Neuronal stem cell (in vitro differentiated cells): ENCODE measurements at regions not wholly inside any gene's neighbourhood (a gene's known extent, or its start where the extent isn't known, plus 50 kb on each side); places are given as distances from the start of the nearest gene placed in this dataset.

Source experiments
- DNase-seq: peaks from one replicate; pipeline ENCODE4 v3.0.0-alpha.2; 2013; ENCODE audit warnings: low spot score
- H2AFZ ChIP-seq: one replicate; pipeline ENCODE4 v1.6.1; 2013; ENCODE audit warnings: mild to moderate bottlenecking, low read length, inconsistent platforms
- H2AK5ac ChIP-seq: 2 replicates; pipeline ENCODE4 v1.6.1; 2013; ENCODE audit warnings: low read depth, mild to moderate bottlenecking, inconsistent platforms, low read length, moderate library complexity, mixed read lengths
- H2BK120ac ChIP-seq: 2 replicates; pipeline ENCODE4 v1.6.1; 2013; ENCODE audit warnings: low read depth, mild to moderate bottlenecking, inconsistent platforms, low read length, moderate library complexity, mixed read lengths
- H2BK12ac ChIP-seq: one replicate; pipeline ENCODE4 v1.6.1; 2013; ENCODE audit warnings: low read length, inconsistent platforms
- H2BK15ac ChIP-seq: 2 replicates; pipeline ENCODE4 v1.6.1; 2013; ENCODE audit warnings: mild to moderate bottlenecking, low read length, inconsistent platforms, mixed read lengths
- H2BK5ac ChIP-seq: one replicate; pipeline ENCODE4 v1.6.1; 2013; ENCODE audit warnings: inconsistent platforms, mild to moderate bottlenecking, low read length, moderate library complexity
- H3K14ac ChIP-seq: one replicate; pipeline ENCODE4 v1.6.1; 2013; ENCODE audit warnings: low read length, inconsistent platforms
- H3K18ac ChIP-seq: 2 replicates; pipeline ENCODE4 v1.6.1; 2013; ENCODE audit warnings: low read length, inconsistent platforms
- H3K23ac ChIP-seq: 2 replicates; pipeline ENCODE4 v1.6.1; 2013; ENCODE audit warnings: low read depth, mild to moderate bottlenecking, mixed read lengths, low read length, inconsistent platforms; ENCODE audit not compliant: poor library complexity
- H3K27ac ChIP-seq: replicated peaks from 3 replicates; pipeline ENCODE4 v1.5.1; 2013; ENCODE audit warnings: low read length, inconsistent platforms
- H3K27me3 ChIP-seq, 3 experiments: 2 replicates each; pipeline ENCODE4 v1.6.1; 2013; ENCODE audit warnings: low read length in 3 of 3, mild to moderate bottlenecking in 2 of 3, inconsistent platforms in 1 of 3, low read depth in 1 of 3, mixed read lengths in 1 of 3, moderate library complexity in 1 of 3; ENCODE audit not compliant: control insufficient read depth in 3 of 3, insufficient read depth in 3 of 3
- H3K36me3 ChIP-seq, 2 donors: replicated peaks in 1 of 2; 2 replicates each; pipeline ENCODE4 v1.6.1; 2013; ENCODE audit warnings: low read length in 2 of 2; ENCODE audit not compliant: control insufficient read depth in 2 of 2, insufficient read depth in 2 of 2
- H3K4ac ChIP-seq: 2 replicates; pipeline ENCODE4 v1.6.1; 2013; ENCODE audit warnings: inconsistent platforms, mild to moderate bottlenecking, low read length, moderate library complexity
- H3K4me1 ChIP-seq, 2 donors: 1 replicate in 1 of 2; 2 replicates in 1 of 2; pipeline ENCODE4 v1.6.1; 2013; ENCODE audit warnings: low read length in 2 of 2, low read depth in 1 of 2; ENCODE audit not compliant: control insufficient read depth in 2 of 2, insufficient read depth in 1 of 2
- H3K4me2 ChIP-seq: one replicate; pipeline ENCODE4 v1.6.1; 2013; ENCODE audit warnings: mild to moderate bottlenecking, low read length, inconsistent platforms; ENCODE audit not compliant: insufficient read depth, poor library complexity, severe bottlenecking
- H3K4me3 ChIP-seq, 2 donors: 2 replicates each; pipeline ENCODE4 v1.5.1; 2013; ENCODE audit warnings: low read length in 2 of 2, mild to moderate bottlenecking in 2 of 2, inconsistent platforms in 1 of 2, moderate library complexity in 1 of 2
- H3K79me1 ChIP-seq: one replicate; pipeline ENCODE4 v1.6.1; 2013; ENCODE audit warnings: low read depth, mild to moderate bottlenecking, inconsistent platforms, low read length, moderate library complexity
- H3K9ac ChIP-seq: one replicate; pipeline ENCODE4 v1.6.1; 2013; ENCODE audit warnings: mild to moderate bottlenecking, low read depth, low read length, inconsistent platforms; ENCODE audit not compliant: poor library complexity
- H3K9me3 ChIP-seq, 2 donors: replicated peaks in 1 of 2; 2 replicates each; pipeline versions ENCODE3 to v1.6.1; 2013; ENCODE audit warnings: low read length in 2 of 2, mild to moderate bottlenecking in 2 of 2, inconsistent platforms in 1 of 2, low read depth in 1 of 2, mixed read lengths in 1 of 2, moderate library complexity in 1 of 2; ENCODE audit not compliant: control insufficient read depth in 2 of 2, insufficient read depth in 1 of 2
- H4K8ac ChIP-seq: one replicate; pipeline ENCODE4 v1.6.1; 2013; ENCODE audit warnings: low read depth, mild to moderate bottlenecking, inconsistent platforms, low read length, moderate library complexity
- H4K91ac ChIP-seq: one replicate; pipeline ENCODE4 v1.6.1; 2013; ENCODE audit warnings: low read length, low read depth, mild to moderate bottlenecking, inconsistent platforms; ENCODE audit not compliant: poor library complexity
- WGBS, 2 donors: extraction: QIAGEN DNeasy Blood & Tissue Kit; methylation state at CpG; one replicate each; pipeline ENCODE4 v1.1.7; 2013; ENCODE audit warnings: missing lambda C conversion rate in 2 of 2, mixed read lengths in 1 of 2; ENCODE audit not compliant: insufficient read length in 2 of 2, insufficient replicate concordance in 1 of 2; ENCODE audit errors: extremely low coverage in 2 of 2; 5-methylcytosine and 5-hydroxymethylcytosine counted together

GRCh38 chr7:81882086-81882485 is 112.2 kb upstream of the HGF start:
- H4K91ac ChIP-seq: no peak overlapping the region
- no peak overlapping the region for H3K23ac ChIP-seq

GRCh38 chr7:81877890-81878289 is 108.0 kb upstream of the HGF start:
- no peak overlapping the region for H4K91ac ChIP-seq
- no peak overlapping the region for H3K4me2 ChIP-seq
- H3K36me3 ChIP-seq: no peaks in the 10 kb centered on the region
- H2BK5ac ChIP-seq: no peak overlapping the region
- no peaks in the 10 kb centered on the region for H3K4me1 ChIP-seq
- H3K4ac ChIP-seq: no peak overlapping the region
- no peak overlapping the region for H4K8ac ChIP-seq
- no peak overlapping the region for H3K4me3 ChIP-seq
- no peak overlapping the region for H2BK15ac ChIP-seq
- no peak overlapping the region for H2AK5ac ChIP-seq
- no peak overlapping the region for H3K27ac ChIP-seq
- no peak overlapping the region for H3K23ac ChIP-seq
- H3K27me3 ChIP-seq: no peaks in the 10 kb centered on the region
- no peaks in the 10 kb centered on the region for H3K9me3 ChIP-seq
- no peak overlapping the region for H3K18ac ChIP-seq
- no peak overlapping the region for H2AFZ ChIP-seq
- H3K9ac ChIP-seq: no peak overlapping the region
- no peak overlapping the region for H2BK12ac ChIP-seq
- H3K14ac ChIP-seq: no peak overlapping the region
- no CpG with 5 or more reads among the region's 3 CpGs for WGBS, 2 donors
- no peak overlapping the region for H2BK120ac ChIP-seq
- no peaks in the 10 kb centered on the region for H3K79me1 ChIP-seq
- no peak for DNase-seq

More at GRCh38 chr7:81882086-81882485, 112.2 kb upstream of the HGF start:
- DNase-seq: no peak
- Histone ChIP-seq H3K27ac (no peak overlapping the region), H3K4me1 (no peaks in the 10 kb centered on the region), H2BK12ac (no peak overlapping the region), H3K4me3 (no peak overlapping the region), H3K9me3 (no peaks in the 10 kb centered on the region), H3K79me1 (no peaks in the 10 kb centered on the region), H4K8ac (no peak overlapping the region), H3K9ac (no peak overlapping the region), H3K4me2 (no peak overlapping the region), H2BK120ac (no peak overlapping the region), H3K18ac (no peak overlapping the region), H2AK5ac (no peak overlapping the region), H3K14ac (no peak overlapping the region), H3K27me3 (no peaks in the 10 kb centered on the region), H2BK15ac (no peak overlapping the region), H2BK5ac (no peak overlapping the region), H3K36me3 (no peaks in the 10 kb centered on the region), H3K4ac (no peak overlapping the region), H2AFZ (no peak overlapping the region)
- WGBS, 2 donors: no CpG with 5 or more reads among the region's 2 CpGs

- Histone ChIP-seq H3K4me2 (no peak overlapping the region), H2BK15ac (no peak overlapping the region), H2BK120ac (no peak overlapping the region), H3K36me3 (no peaks in the 10 kb centered on the region), H2AK5ac (no peak overlapping the region), H3K4me1 (no peaks in the 10 kb centered on the region), H3K79me1 (no peaks in the 10 kb centered on the region), H3K4ac (no peak overlapping the region), H3K23ac (no peak overlapping the region), H3K9me3 (no peaks in the 10 kb centered on the region), H3K9ac (no peak overlapping the region), H2AFZ (no peak overlapping the region), H3K27ac (no peak overlapping the region), H3K4me3 (no peak overlapping the region), H3K18ac (no peak overlapping the region), H2BK12ac (no peak overlapping the region), H4K91ac (no peak overlapping the region), H3K27me3 (no peaks in the 10 kb centered on the region), H3K14ac (no peak overlapping the region), H4K8ac (no peak overlapping the region), H2BK5ac (no peak overlapping the region)
- no peak for DNase-seq
- whole genome bisulfite sequencing, 2 donors: no CpG with 5 or more reads among the region's 3 CpGs
These were observed 103.7 kb upstream of the HGF start for GRCh38 chr7:81873559-81873958.

- H2AK5ac ChIP-seq: no peak overlapping the region
- H3K4me3 ChIP-seq: no peak overlapping the region
- H3K36me3 ChIP-seq: no peaks in the 10 kb centered on the region
- no peak overlapping the region for H2BK12ac ChIP-seq
- no peak overlapping the region for H3K18ac ChIP-seq
- no peak overlapping the region for H3K4me2 ChIP-seq
- no peak overlapping the region for H2BK15ac ChIP-seq
- no peak overlapping the region for H3K9ac ChIP-seq
- no peak overlapping the region for H3K14ac ChIP-seq
- no peak overlapping the region for H4K8ac ChIP-seq
- DNase-seq: no peak
- WGBS, 2 donors: no CpG with 5 or more reads among the region's 6 CpGs
- no peaks in the 10 kb centered on the region for H3K79me1 ChIP-seq
- no peak overlapping the region for H4K91ac ChIP-seq
- H3K4ac ChIP-seq: no peak overlapping the region
- H3K4me1 ChIP-seq: no peaks in the 10 kb centered on the region
- no peak overlapping the region for H2BK5ac ChIP-seq
- H3K9me3 ChIP-seq: no peaks in the 10 kb centered on the region
- no peak overlapping the region for H2BK120ac ChIP-seq
- H3K27ac ChIP-seq: no peak overlapping the region
- H3K27me3 ChIP-seq: no peaks in the 10 kb centered on the region
- no peak overlapping the region for H2AFZ ChIP-seq
- H3K23ac ChIP-seq: no peak overlapping the region
These were observed 101.9 kb upstream of the HGF start for GRCh38 chr7:81871606-81872265.
